ENCODE measurements at regions not wholly inside any gene's neighbourhood (a gene's known extent, or its start where the extent isn't known, plus 50 kb on each side); places are given as distances from the start of the nearest gene placed in this dataset.

DNA sequence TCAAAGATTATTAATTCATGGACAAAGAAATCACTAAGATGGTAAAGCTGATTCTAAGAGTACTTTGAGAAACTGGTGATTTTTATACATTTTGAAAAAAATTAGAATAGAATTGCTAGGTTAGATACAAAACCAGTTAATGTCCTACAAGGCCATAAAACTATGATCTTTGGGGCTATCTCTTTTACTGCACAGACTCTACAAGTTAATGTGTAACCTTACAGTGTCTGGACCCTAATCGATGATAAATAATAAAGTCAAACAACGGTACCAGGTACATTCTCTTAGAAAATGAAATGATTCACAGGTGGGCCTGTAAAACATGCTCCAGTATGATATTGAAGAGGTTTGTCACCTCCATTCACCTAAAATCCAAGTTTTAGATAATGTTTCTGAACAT lies 199.8 kb upstream of the LYZL1 start:
- DNase-seq, result no peak

DNA sequence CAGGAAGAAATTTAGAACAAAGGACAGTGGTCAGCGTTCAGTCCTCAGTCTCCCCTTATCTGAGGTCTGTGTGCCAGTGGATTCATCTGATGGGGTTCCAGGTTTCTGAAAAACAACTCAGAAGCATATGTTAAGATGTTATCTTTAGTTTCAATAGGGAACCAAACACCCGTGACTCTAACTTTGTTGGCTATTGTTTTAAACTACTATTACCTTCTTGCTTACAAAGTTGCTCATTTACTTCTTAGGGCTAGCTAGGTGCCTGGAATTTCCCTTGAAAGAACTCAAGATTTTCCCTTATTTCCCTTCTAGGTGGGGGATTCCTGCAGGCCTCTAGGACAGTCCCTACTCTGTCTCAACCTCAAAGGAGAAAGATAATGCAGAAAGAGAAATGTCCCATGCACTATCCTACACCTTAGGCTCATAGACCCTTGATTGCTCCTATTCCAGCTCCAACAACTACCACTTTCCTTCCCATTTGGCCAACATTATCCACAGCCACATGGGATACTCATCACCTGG lies 192.5 kb upstream of the LYZL1 start:
- DNase-seq, result no peak

GRCh38 chr10:29098423-29098822 lies 190.4 kb upstream of the LYZL1 start:
- DNase-seq, result no peak

GRCh38 chr10:29099001-29099400 lies 189.9 kb upstream of the LYZL1 start:
- no peak for DNase-seq

GRCh38 chr10:29099415-29099814 lies 189.5 kb upstream of the LYZL1 start:
- no peak for DNase-seq

GRCh38 chr10:29100505-29100904 lies 188.4 kb upstream of the LYZL1 start:
- no peak for DNase-seq

DNA sequence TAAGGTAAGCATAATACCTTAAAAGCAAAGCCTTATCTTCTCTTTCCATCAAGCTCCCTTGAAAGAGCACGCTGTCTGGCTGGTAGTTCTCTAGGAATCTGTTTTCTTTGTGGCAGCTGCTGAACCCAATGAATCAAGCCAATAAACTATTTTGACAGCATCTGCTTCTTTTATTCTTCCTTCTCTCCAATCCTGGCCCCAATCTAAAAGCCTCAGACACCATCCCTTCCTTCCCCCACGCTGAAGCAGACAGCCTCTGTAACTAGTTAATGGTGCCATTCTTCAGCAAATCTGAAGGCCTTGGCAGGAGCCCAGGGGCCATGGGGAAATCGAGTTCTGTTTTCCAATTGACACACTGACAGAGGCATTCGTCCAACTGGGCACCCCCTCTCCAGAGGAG lies 186.6 kb upstream of the LYZL1 start:
- no peak for DNase-seq

GRCh38 chr10:29102636-29103035 lies 186.2 kb upstream of the LYZL1 start:
- DNase-seq, result no peak

GRCh38 chr10:29104661-29105399 lies 184.0 kb upstream of the LYZL1 start:
- no peak for DNase-seq

GRCh38 chr10:29105516-29106215 lies 183.2 kb upstream of the LYZL1 start:
- no peak for DNase-seq

- no peak for DNase-seq
Observed at GRCh38 chr10:29106287-29106686, 182.6 kb upstream of the LYZL1 start.

DNA sequence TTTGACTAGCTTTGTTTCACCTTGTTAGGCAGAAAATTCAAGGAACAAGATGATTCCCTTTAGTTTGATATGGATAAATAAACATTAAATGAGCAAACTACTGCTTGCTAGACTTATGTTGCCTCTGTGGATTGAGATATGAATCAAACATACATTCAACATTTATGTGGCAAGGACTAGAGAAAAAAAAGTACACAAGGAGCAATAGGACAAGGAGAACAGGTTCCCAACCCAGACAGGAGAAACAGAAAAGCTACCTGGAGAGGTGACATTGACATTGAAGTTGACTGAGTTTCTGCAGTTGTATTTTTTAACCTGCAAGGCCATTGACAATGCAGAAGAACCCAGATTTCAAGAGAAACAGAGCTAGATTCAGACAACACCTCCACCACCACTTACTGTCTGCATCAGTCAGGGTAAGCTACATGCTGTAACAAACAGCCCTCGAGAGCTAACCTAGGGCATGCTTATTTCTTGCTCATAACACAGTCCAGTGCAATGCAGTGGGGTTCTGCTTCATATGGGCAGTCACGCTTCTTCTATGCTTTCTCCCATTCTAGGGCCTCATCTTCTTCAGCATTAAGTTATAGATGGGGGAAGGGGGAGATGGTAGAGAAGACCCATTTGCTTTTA lies 180.9 kb upstream of the LYZL1 start:
- DNase-seq, result no peak

DNA sequence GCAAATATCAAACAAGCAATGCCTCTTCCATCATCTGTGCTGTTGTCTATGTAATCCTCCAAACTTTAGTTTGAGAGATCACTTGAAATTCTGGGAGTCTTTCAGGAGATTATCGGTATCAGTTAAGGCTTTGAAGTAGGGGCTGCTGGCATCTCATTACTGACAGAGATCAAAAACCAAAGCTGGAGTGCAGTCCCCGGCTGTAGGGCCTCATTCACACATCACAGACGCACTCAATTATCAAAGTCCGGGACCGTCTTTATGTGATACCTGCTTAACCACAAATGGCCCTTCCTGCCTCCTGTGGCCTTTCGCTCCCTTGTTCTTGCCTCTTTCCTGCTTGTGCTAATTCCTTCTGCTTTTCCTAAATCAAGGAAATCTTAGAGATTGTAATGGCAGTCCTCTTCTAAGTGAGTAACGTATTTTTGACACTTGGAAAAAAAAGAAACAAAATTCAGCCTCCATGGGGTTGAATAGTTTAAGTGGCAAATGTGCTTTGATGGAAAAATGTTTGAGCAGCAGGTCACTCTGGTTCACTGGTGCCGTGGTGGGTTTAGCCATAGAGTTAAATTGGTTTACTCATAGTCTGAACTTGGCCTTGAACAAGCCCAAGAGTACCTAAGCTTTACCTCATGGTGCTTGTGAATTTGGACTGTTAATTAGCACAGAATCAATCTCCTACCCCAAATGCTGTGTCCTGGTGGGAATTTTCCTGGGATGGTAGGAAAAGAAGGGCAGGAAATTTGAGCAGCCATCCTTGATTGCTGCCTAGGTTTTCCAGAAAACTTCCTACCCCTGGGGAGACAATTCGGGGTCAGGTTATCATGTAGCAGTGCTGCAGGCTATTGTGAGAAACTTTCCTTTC lies 178.9 kb upstream of the LYZL1 start:
- no peak for DNase-seq

- DNase-seq, result no peak
Observed at GRCh38 chr10:29112827-29113615, 175.8 kb upstream of the LYZL1 start.

DNA sequence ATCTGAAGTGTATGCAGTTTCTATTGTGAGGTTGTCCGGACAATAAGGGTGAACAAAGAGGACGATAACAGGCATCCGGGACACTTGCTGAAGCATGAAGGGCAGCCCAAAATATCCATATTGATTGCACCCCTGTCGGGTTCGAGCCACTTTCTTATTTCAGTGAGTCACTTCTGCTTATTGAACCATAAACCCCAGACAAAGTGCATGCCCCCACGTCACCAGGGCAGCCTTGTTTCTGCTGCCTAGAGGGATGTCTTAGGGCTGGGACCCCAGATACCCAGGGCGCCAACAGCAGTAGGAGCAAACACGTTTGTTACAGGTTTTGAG lies 175.3 kb upstream of the LYZL1 start:
- no peak for DNase-seq

DNA sequence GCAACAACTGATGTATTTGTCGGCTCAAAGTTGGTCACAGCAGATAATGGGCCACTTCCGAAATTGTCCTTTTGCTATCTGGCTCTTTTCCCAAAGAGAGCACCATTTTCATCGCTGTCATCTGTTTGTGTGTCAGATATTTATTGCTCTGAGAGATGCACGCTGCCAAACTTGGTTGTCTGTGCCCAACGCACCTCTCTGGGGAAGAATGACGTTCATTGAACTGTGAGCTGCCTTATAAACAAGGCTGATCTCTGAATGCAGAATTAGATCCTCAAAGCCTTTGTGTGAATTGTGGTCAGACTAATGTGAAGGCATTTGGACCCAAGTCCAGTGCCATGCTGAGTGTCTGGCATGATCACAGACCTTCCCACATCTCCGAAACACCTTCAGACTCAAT lies 174.7 kb upstream of the LYZL1 start:
- no peak for DNase-seq

DNA sequence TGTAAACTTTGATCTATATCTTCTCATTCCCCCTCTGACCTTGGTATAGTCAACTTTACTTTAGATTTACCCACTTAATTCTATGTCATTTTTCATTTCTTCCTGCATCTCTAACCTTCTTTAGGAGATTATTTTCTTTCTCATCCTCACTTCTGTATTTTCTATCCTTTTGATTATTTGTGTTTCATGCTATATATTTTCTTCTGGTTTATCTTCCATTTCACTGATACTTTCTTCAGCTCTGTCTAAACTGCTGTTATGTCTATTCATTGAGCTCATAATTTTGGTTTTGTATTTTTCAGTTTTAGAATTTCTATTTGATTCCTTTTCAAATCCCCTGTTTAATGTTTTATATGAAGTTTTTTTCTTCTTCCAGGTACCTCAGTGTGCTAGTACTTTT lies 171.1 kb upstream of the LYZL1 start:
- DNase-seq, result no peak

- no peak for DNase-seq
Observed at GRCh38 chr10:29119374-29119773, 169.5 kb upstream of the LYZL1 start.

DNA sequence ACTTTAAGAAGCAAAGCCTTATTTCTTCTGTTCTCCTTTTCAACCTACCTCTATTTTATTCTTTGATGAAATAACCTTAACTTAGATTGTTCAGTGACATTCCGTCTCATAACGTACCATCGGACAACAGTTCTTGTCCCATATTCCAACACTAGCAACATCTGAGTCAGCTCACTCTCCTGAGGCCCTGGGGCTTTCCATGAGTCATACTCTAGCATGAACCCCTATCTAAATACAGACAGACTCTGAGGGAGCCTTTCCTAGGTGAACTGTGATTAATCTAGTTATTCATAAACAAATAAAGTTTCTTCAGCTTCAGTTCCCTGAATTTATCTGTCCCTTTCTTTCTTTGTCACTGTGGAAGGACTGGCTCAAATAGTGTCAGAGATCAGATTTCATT lies 168.7 kb upstream of the LYZL1 start:
- DNase-seq, result no peak

GRCh38 chr10:29124864-29125263 lies 164.0 kb upstream of the LYZL1 start:
- no peak for DNase-seq

GRCh38 chr10:29127037-29127700 lies 161.7 kb upstream of the LYZL1 start:
- DNase-seq, result no peak

- DNase-seq, result no peak
Observed at GRCh38 chr10:29127731-29128130, 161.1 kb upstream of the LYZL1 start.
